ENCODE measurements at regions not wholly inside any gene's neighbourhood (a gene's known extent, or its start where the extent isn't known, plus 50 kb on each side); places are given as distances from the start of the nearest gene placed in this dataset.

- TF ChIP-seq CTCF (conservative IDR thresholded peaks at IDR 0.05) = no peak
- TF ChIP-seq EZH2 (IDR thresholded peaks at IDR 0.05; ENCODE audit: low read depth) = no peak
Measured at GRCh38 chr2:123853161-123853560, 171.9 kb upstream of the CNTNAP5 start.

Measured in PC-9 (cell line).